K562 (cell line): ENCODE measurements at regions not wholly inside any gene's neighbourhood (a gene's known extent, or its start where the extent isn't known, plus 50 kb on each side); places are given as distances from the start of the nearest gene placed in this dataset.

ENCODE experiments used
- ATAC-seq: fragments of 200-7000 bp; cut with Tn5 transposase; 3 replicates; pipeline ENCODE4 v1.9.1; 2020; ENCODE audit warnings: moderate library complexity
- BruUV-seq: library from RNA; stranded (reverse); fragments of 400-500 nt; replicated peaks from 2 replicates; lab custom pipeline; 2021; lab: Mats Ljungman, UMichigan
- CTCF ChIA-PET: fragments of 300-600 bp; formaldehyde crosslinking; extraction: SDS; loops from one replicate; lab custom pipeline; 2021; ENCODE audit warnings: low intra/inter-chr PET ratio; lab: Yijun Ruan, JAX
- POLR2A ChIA-PET: fragments of 300-600, 350-650 bp; sonication (Branson Sonifier 250); formaldehyde crosslinking; extraction: SDS; loops from one replicate; lab custom pipeline; 2021; ENCODE audit warnings: antibody characterized with exemption, inconsistent platforms; lab: Yijun Ruan, JAX
- DNase-seq, 4 experiments: peaks; one replicate each; pipeline versions ENCODE4 v3.0.0 to v3.0.0-alpha.2; 2011 to 2018; ENCODE audit warnings: low spot score in 3 of 4, mixed read lengths in 3 of 4; ENCODE audit errors: extremely low read depth in 1 of 4
- FAIRE-seq: peaks from 2 replicates; lab custom pipeline; 2011; peaks lifted over from hg19 to GRCh38; lab: Jason Lieb, UNC
- H2AFZ ChIP-seq: 2 replicates; pipeline ENCODE4 v1.6.0; 2011; ENCODE audit warnings: low read depth, low read length, control low read depth, inconsistent platforms
- H3K27ac ChIP-seq: fragments of 200-600 bp; 3 replicates; pipeline ENCODE4 v1.8.0; 2011; ENCODE audit warnings: low read depth, mild to moderate bottlenecking, control low read depth, inconsistent platforms, low read length, moderate library complexity, mixed read lengths; ENCODE audit errors: extremely low read depth
- H3K27me3 ChIP-seq, 2 experiments: fragments of 300-600 bp in 1 of 2; 2 replicates in 1 of 2; 3 replicates in 1 of 2; pipeline versions ENCODE4 v1.6.0 to v1.8.0; 2011; ENCODE audit warnings: inconsistent platforms in 2 of 2, low read length in 2 of 2, mild to moderate bottlenecking in 1 of 2, mixed read lengths in 1 of 2, moderate library complexity in 1 of 2; ENCODE audit not compliant: control insufficient read depth in 2 of 2, insufficient read depth in 2 of 2
- H3K36me3 ChIP-seq: fragments of 300-600 bp; 3 replicates; pipeline ENCODE4 v1.8.0; 2011; ENCODE audit warnings: mild to moderate bottlenecking, low read length, inconsistent platforms; ENCODE audit not compliant: control insufficient read depth, insufficient read depth
- H3K4me1 ChIP-seq, 2 experiments: fragments of 200-600 bp in 1 of 2; replicated peaks in 1 of 2; 2 replicates in 1 of 2; 3 replicates in 1 of 2; pipeline versions ENCODE4 v1.5.1 to v1.8.0; 2011; ENCODE audit warnings: inconsistent platforms in 2 of 2, low read length in 2 of 2, mild to moderate bottlenecking in 1 of 2, mixed read lengths in 1 of 2, moderate library complexity in 1 of 2; ENCODE audit not compliant: control insufficient read depth in 2 of 2, insufficient read depth in 2 of 2
- H3K4me2 ChIP-seq: 2 replicates; pipeline ENCODE4 v1.6.1; 2011; ENCODE audit warnings: low read length, control low read depth, inconsistent platforms, mixed read lengths; ENCODE audit not compliant: insufficient read depth
- H3K4me3 ChIP-seq: fragments of 200-600 bp; sonication (generic), shearing (Covaris generic); 2 replicates; pipeline ENCODE4 v1.5.1; 2016; ENCODE audit warnings: control low read depth, inconsistent platforms
- H3K79me2 ChIP-seq: fragments of 200-600 bp; 3 replicates; pipeline ENCODE4 v1.8.0; 2011; ENCODE audit warnings: low read length, inconsistent platforms; ENCODE audit not compliant: control insufficient read depth, insufficient read depth
- H3K9ac ChIP-seq, 2 experiments: 2 replicates each; pipeline versions ENCODE4 v1.6.0 to v1.6.1; 2011; ENCODE audit warnings: low read depth in 2 of 2, low read length in 2 of 2, control low read depth in 1 of 2, inconsistent platforms in 1 of 2, mild to moderate bottlenecking in 1 of 2, mixed read lengths in 1 of 2; ENCODE audit not compliant: insufficient read depth in 1 of 2
- H3K9me1 ChIP-seq: one replicate; pipeline ENCODE4 v1.6.0; 2011; ENCODE audit warnings: inconsistent platforms, mild to moderate bottlenecking, low read length, moderate library complexity; ENCODE audit not compliant: control insufficient read depth, insufficient read depth
- H3K9me3 ChIP-seq: replicated peaks from 2 replicates; pipeline ENCODE4 v1.5.1; 2011; ENCODE audit warnings: low read depth, low read length, inconsistent platforms; ENCODE audit not compliant: control insufficient read depth, insufficient read depth
- H4K20me1 ChIP-seq: replicated peaks from 2 replicates; pipeline ENCODE4 v1.6.1; 2011; ENCODE audit warnings: low read length, inconsistent platforms, mixed read lengths; ENCODE audit not compliant: control insufficient read depth, insufficient read depth
- ARID1B ChIP-seq: fragments of 450-650 bp; IDR thresholded peaks from 2 replicates; pipeline ENCODE4 v1.6.1; 2016; ENCODE audit warnings: antibody characterized with exemption, mild to moderate bottlenecking, inconsistent platforms
- BACH1 ChIP-seq: fragments of 200-800 bp; sonication (Bioruptor generic); IDR thresholded peaks from 2 replicates; pipeline ENCODE4 v1.6.1; 2016; ENCODE audit warnings: missing genetic modification characterization, missing compliant biosample characterization
- CREBBP ChIP-seq: IDR thresholded peaks from one replicate; pipeline ENCODE4 v1.6.1; 2012; ENCODE audit warnings: low read depth, mild to moderate bottlenecking, control low read depth, inconsistent platforms, low read length
- ELF2 ChIP-seq: fragments of 250-450 bp; sonication (Bioruptor Pico); IDR thresholded peaks from 2 replicates; pipeline ENCODE4 v1.5.0; 2021; ENCODE audit warnings: mild to moderate bottlenecking
- ILK ChIP-seq: fragments of 450-650 bp; IDR thresholded peaks from 2 replicates; pipeline ENCODE4 v1.6.1; 2016; ENCODE audit warnings: missing genetic modification characterization, low read depth, mild to moderate bottlenecking, missing compliant biosample characterization, moderate library complexity, borderline replicate concordance
- MAFF ChIP-seq: IDR thresholded peaks from 2 replicates; pipeline ENCODE4 v1.6.1; 2012; ENCODE audit warnings: low read length, improper control_type of control experiment
- NCOA6 ChIP-seq: fragments of 450-650 bp; IDR thresholded peaks from 2 replicates; pipeline ENCODE4 v1.6.1; 2017; ENCODE audit warnings: mild to moderate bottlenecking
- PYGO2 ChIP-seq: fragments of 450-650 bp; IDR thresholded peaks from 2 replicates; pipeline ENCODE4 v1.6.1; 2016; ENCODE audit warnings: mild to moderate bottlenecking, missing genetic modification characterization, moderate library complexity, missing compliant biosample characterization
- RFX5 ChIP-seq: IDR thresholded peaks from 2 replicates; pipeline ENCODE4 v1.6.1; 2011; ENCODE audit warnings: low read depth, mild to moderate bottlenecking, improper control_type of control experiment, low read length
- SMARCC2 ChIP-seq: fragments of 450-650 bp; IDR thresholded peaks from 2 replicates; pipeline ENCODE4 v1.6.1; 2017; ENCODE audit warnings: antibody characterized with exemption, moderate library complexity, mild to moderate bottlenecking, low read depth
- SP1 ChIP-seq: sonication (generic); formaldehyde crosslinking; IDR thresholded peaks from 2 replicates; pipeline ENCODE4 v1.8.1; 2022; ENCODE audit warnings: mild to moderate bottlenecking, missing genetic modification reagents
- SP2 ChIP-seq: IDR thresholded peaks from 2 replicates; pipeline ENCODE4 v1.6.1; 2011; ENCODE audit warnings: mild to moderate bottlenecking, low read depth, low read length, moderate library complexity; ENCODE audit not compliant: poor library complexity, severe bottlenecking; ENCODE audit errors: extremely low read depth
- TAF1 ChIP-seq: IDR thresholded peaks from 2 replicates; pipeline ENCODE4 v1.6.1; 2011; ENCODE audit warnings: mild to moderate bottlenecking, low read length, moderate library complexity; ENCODE audit not compliant: insufficient read depth, control insufficient read depth, severe bottlenecking; ENCODE audit errors: extremely low read depth
- ZNF184 ChIP-seq: sonication (generic); formaldehyde crosslinking; IDR thresholded peaks from 2 replicates; pipeline ENCODE4 v1.5.0; 2020; ENCODE audit warnings: missing genetic modification reagents
- ZNF324 ChIP-seq: fragments of 250-450 bp; sonication (Bioruptor Pico); IDR thresholded peaks from 2 replicates; pipeline ENCODE4 v1.4.0; 2020; ENCODE audit warnings: mild to moderate bottlenecking
- in situ Hi-C: fragments of 300-500 bp; cut with MboI; formaldehyde crosslinking; loops from 4 replicates; pipeline ENCODE4 v1.15.0; 2018; ENCODE audit warnings: inconsistent platforms, mixed read lengths
- intact Hi-C: fragments of 100-400 bp; cut with micrococcal nuclease; formaldehyde crosslinking; loops from 2 replicates; pipeline ENCODE4 v1.14.2; 2022
- TF ChIP-seq, protein P1 (sequence below): sonication (generic); formaldehyde crosslinking; IDR thresholded peaks from 2 replicates; pipeline ENCODE4 v1.5.0; 2020; ENCODE audit warnings: missing genetic modification reagents
- TF ChIP-seq, protein P2 (sequence below): fragments of 250-450 bp; sonication (Bioruptor Pico); IDR thresholded peaks from 2 replicates; pipeline ENCODE4 v1.4.0; 2020; ENCODE audit warnings: mild to moderate bottlenecking

- no peaks in the 10 kb centered on the region for H3K79me2 ChIP-seq
- H3K9me3 ChIP-seq, result no peaks in the 10 kb centered on the region
- no peak overlapping the region for H3K4me3 ChIP-seq
- no peak overlapping the region for H2AFZ ChIP-seq
- H3K9ac ChIP-seq, result no peak overlapping the region
- H3K9me1 ChIP-seq, result no peaks in the 10 kb centered on the region
- in situ Hi-C loops, result no loop called here
- no peak for TF ChIP-seq ZNF184
- TF ChIP-seq ZNF324 (CRISPR knock-in tag), result no peak
- TF ChIP-seq SMARCC2, result no peak
- no peak for TF ChIP-seq ARID1B
- TF ChIP-seq ILK (tag), result no peak
- TF ChIP-seq, protein P1, sequence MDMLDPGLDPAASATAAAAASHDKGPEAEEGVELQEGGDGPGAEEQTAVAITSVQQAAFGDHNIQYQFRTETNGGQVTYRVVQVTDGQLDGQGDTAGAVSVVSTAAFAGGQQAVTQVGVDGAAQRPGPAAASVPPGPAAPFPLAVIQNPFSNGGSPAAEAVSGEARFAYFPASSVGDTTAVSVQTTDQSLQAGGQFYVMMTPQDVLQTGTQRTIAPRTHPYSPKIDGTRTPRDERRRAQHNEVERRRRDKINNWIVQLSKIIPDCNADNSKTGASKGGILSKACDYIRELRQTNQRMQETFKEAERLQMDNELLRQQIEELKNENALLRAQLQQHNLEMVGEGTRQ, result no peak
- TF ChIP-seq CREBBP, result no peak
- TF ChIP-seq, protein P2, sequence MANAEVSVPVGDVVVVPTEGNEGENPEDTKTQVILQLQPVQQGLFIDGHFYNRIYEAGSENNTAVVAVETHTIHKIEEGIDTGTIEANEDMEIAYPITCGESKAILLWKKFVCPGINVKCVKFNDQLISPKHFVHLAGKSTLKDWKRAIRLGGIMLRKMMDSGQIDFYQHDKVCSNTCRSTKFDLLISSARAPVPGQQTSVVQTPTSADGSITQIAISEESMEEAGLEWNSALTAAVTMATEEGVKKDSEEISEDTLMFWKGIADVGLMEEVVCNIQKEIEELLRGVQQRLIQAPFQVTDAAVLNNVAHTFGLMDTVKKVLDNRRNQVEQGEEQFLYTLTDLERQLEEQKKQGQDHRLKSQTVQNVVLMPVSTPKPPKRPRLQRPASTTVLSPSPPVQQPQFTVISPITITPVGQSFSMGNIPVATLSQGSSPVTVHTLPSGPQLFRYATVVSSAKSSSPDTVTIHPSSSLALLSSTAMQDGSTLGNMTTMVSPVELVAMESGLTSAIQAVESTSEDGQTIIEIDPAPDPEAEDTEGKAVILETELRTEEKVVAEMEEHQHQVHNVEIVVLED (CRISPR knock-in tag), result no peak
- TF ChIP-seq NCOA6, result no peak
- TF ChIP-seq SP1 (CRISPR knock-in tag), result no peak
- TF ChIP-seq BACH1 (tag), result no peak
- TF ChIP-seq SP2, result no peak
- TF ChIP-seq MAFF, result no peak
- TF ChIP-seq ELF2 (CRISPR knock-in tag), result no peak
- no peak for TF ChIP-seq RFX5
- no peak for TF ChIP-seq TAF1
- TF ChIP-seq PYGO2 (tag), result no peak
- TF ChIP-seq, all 486 proteins: peak for 0
- Histone ChIP-seq H4K20me1 (no peaks in the 10 kb centered on the region), H3K27me3 (no peaks in the 10 kb centered on the region), H3K36me3 (no peaks in the 10 kb centered on the region), H3K4me2 (no peak overlapping the region), H3K4me1 (no peaks in the 10 kb centered on the region), H3K27ac (no peak overlapping the region)
- POLR2A ChIA-PET, result no interaction called here
- FAIRE-seq, result no peak
- no peak for ATAC-seq
- CTCF ChIA-PET, result no interaction called here
- no peak for DNase-seq
- intact Hi-C loops, result no loop called here
- BruUV-seq, result no TSS peak
Measured at GRCh38 chr20:55143601-55144000, 668.2 kb downstream of the DOK5 start.
